ENCODE measurements at regions not wholly inside any gene's neighbourhood (a gene's known extent, or its start where the extent isn't known, plus 50 kb on each side); places are given as distances from the start of the nearest gene placed in this dataset.
"Not testable (repeated sequence)": the region's sequence is repeated elsewhere in the genome, so short reads cannot be mapped to it uniquely, and the experiment has no call there.

DNA sequence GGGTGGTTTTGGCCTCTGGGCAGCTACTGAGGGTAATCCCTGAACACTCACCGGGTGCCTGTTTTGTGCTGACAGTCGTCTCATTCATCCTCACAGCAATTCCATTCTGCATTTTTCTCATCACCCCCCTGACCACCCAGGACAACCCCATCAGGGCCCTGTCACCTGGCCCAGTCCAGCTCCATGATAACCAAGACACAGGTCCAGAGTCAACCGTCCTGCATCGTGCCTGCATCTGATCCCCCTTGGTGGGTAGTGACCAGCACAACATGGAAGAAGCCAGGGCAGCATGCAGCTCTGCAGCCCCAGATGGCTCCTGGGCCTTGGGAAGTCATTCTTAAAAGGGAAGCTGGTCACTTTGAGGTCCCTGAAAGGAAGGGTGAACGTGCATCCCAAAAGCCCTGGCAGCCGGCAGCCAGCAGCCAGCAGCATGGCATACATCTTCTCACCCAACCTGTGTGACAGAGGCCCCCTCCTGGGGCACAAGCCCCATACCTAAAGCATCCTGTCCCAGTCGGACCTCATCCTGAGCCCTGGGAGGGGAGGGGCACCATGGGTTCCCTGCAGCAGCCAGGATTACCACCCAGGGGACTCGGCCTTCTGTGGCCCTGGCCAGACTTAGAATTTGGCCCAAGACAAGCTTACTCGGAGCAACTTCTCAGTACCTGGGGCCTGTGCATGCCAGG lies 574.2 kb downstream of the CWH43 start:
- TF ChIP-seq ATF2 (CRISPR knock-in tag; IDR thresholded peaks at IDR 0.05; ENCODE audit: borderline replicate concordance, low read depth); TP53 (CRISPR knock-in tag; IDR thresholded peaks at IDR 0.05); CTCF (IDR thresholded peaks at IDR 0.05); CREM (CRISPR knock-in tag; IDR thresholded peaks at IDR 0.05); CREB1 (CRISPR knock-in tag; IDR thresholded peaks at IDR 0.05); CBFB (CRISPR knock-in tag; IDR thresholded peaks at IDR 0.05; ENCODE audit: low read depth); ZNF263 (CRISPR knock-in tag; IDR thresholded peaks at IDR 0.05; ENCODE audit: low read depth); ELF4 (CRISPR knock-in tag; IDR thresholded peaks at IDR 0.05; ENCODE audit: low read depth): not testable (repeated sequence)
